T-cell (primary cell): ENCODE measurements at regions not wholly inside any gene's neighbourhood (a gene's known extent, or its start where the extent isn't known, plus 50 kb on each side); places are given as distances from the start of the nearest gene placed in this dataset.

ENCODE experiments used
- ATAC-seq, 4 experiments: fragments of 200-7000 bp in 3 of 4; fragments of 150-1000 bp in 1 of 4; cut with Tn5 transposase; replicated peaks in 1 of 4; 1 replicate in 3 of 4; 2 replicates in 1 of 4; pipeline ENCODE4 v1.10.0; 2021; ENCODE audit warnings: moderate library complexity in 3 of 4, mild to moderate bottlenecking in 2 of 4, moderate number of reproducible peaks in 1 of 4
- CTCF ChIA-PET, 2 donors: fragments of 300-600 bp; sonication (Branson Sonifier 250); formaldehyde crosslinking; loops; one replicate each; lab custom pipeline; 2022; ENCODE audit warnings: antibody characterized with exemption in 2 of 2; lab: Charles Lee
- POLR2A ChIA-PET, 2 donors: fragments of 300-600 bp; sonication (Branson Sonifier 250); formaldehyde crosslinking; loops; one replicate each; lab custom pipeline; 2022; ENCODE audit warnings: antibody characterized with exemption in 2 of 2; lab: Charles Lee
- DNase-seq, 35 experiments: peaks; one replicate each; pipeline versions ENCODE4 v3.0.0 to v3.0.0-alpha.2; 2013 to 2023
- H3K27ac ChIP-seq: one replicate; pipeline ENCODE4 v1.5.1; 2013; ENCODE audit warnings: low read length
- H3K27me3 ChIP-seq, 2 experiments: replicated peaks in 1 of 2; 1 replicate in 1 of 2; 2 replicates in 1 of 2; pipeline versions ENCODE4 v1.6.1 to v1.7.0; 2013; ENCODE audit warnings: low read length in 1 of 2, mixed read lengths in 1 of 2; ENCODE audit not compliant: control insufficient read depth in 2 of 2, insufficient read depth in 2 of 2; ENCODE audit errors: extremely low read depth in 1 of 2
- H3K36me3 ChIP-seq, 2 donors: 1 replicate in 1 of 2; 2 replicates in 1 of 2; pipeline versions ENCODE4 v1.6.1 to v1.7.0; 2013; ENCODE audit warnings: low read length in 1 of 2; ENCODE audit not compliant: control insufficient read depth in 2 of 2, insufficient read depth in 1 of 2; ENCODE audit errors: extremely low read depth in 1 of 2
- H3K4me1 ChIP-seq, 2 experiments: 1 replicate in 1 of 2; 2 replicates in 1 of 2; pipeline versions ENCODE4 v1.6.1 to v1.7.0; 2013; ENCODE audit warnings: low read length in 2 of 2, mixed read lengths in 1 of 2; ENCODE audit not compliant: insufficient read depth in 2 of 2, control insufficient read depth in 1 of 2; ENCODE audit errors: extremely low read depth in 1 of 2
- H3K4me3 ChIP-seq, 2 donors: 1 replicate in 1 of 2; 2 replicates in 1 of 2; pipeline versions ENCODE4 v1.5.1 to v1.7.0; 2013; ENCODE audit warnings: mild to moderate bottlenecking in 2 of 2, low read length in 1 of 2, moderate library complexity in 1 of 2; ENCODE audit not compliant: control insufficient read depth in 1 of 2; ENCODE audit errors: extremely low read depth in 1 of 2
- H3K9me3 ChIP-seq: 2 replicates; pipeline ENCODE4 v1.7.0; 2013
- H3K27ac Mint-ChIP-seq, 2 donors: one replicate each; pipeline ENCODE4 v1.8.0; 2020 to 2021; ENCODE audit warnings: mild to moderate bottlenecking in 2 of 2, mixed read lengths in 2 of 2
- H3K27me3 Mint-ChIP-seq, 2 donors: one replicate each; pipeline ENCODE4 v1.8.0; 2021 to 2022; ENCODE audit warnings: mixed read lengths in 2 of 2
- H3K36me3 Mint-ChIP-seq: one replicate; pipeline ENCODE4 v1.8.0; 2021; ENCODE audit warnings: mixed read lengths
- H3K4me1 Mint-ChIP-seq, 3 donors: one replicate each; pipeline ENCODE4 v1.8.0; 2020 to 2022; ENCODE audit warnings: mixed read lengths in 3 of 3, mild to moderate bottlenecking in 1 of 3
- H3K4me3 Mint-ChIP-seq, 3 donors: one replicate each; pipeline ENCODE4 v1.8.0; 2020 to 2022; ENCODE audit warnings: mild to moderate bottlenecking in 3 of 3, mixed read lengths in 3 of 3, moderate library complexity in 3 of 3
- H3K9me3 Mint-ChIP-seq, 3 donors: one replicate each; pipeline ENCODE4 v1.8.0; 2020 to 2022; ENCODE audit warnings: mixed read lengths in 3 of 3
- WGBS: methylation state at CpG from one replicate; pipeline ENCODE4 v1.1.5; 2013; ENCODE audit warnings: missing lambda C conversion rate; ENCODE audit not compliant: insufficient coverage; 5-methylcytosine and 5-hydroxymethylcytosine counted together

GRCh38 chr3:18500322-18500721 lies 75.2 kb upstream of the SATB1 start:
- H3K36me3 Mint-ChIP-seq, result peaks cover 32% of the 10 kb centered on the region
- peak overlapping the region in 1 of 2 donors; percentile 89 for H3K27ac Mint-ChIP-seq
- no peaks in the 10 kb centered on the region for H3K27me3 Mint-ChIP-seq
- Histone ChIP-seq H3K9me3 (no peaks in the 10 kb centered on the region), H3K27me3 (no peaks in the 10 kb centered on the region), H3K4me1 (peaks cover 0 to 33% of the 10 kb centered on the region in 2 experiments), H3K4me3 (no peak overlapping the region), H3K27ac (no peak overlapping the region), H3K36me3 (no peaks in the 10 kb centered on the region)
- no peaks in the 10 kb centered on the region for H3K9me3 Mint-ChIP-seq
- no CpG with 5 or more reads among the region's 2 CpGs for WGBS
- CTCF ChIA-PET, result no interaction called here
- no peak overlapping the region for H3K4me3 Mint-ChIP-seq
- no peak for DNase-seq
- H3K4me1 Mint-ChIP-seq, result peaks cover 44 to 50% (median 46%) of the 10 kb centered on the region in 3 donors
- no peak for ATAC-seq
- POLR2A ChIA-PET, result no interaction called here

DNA sequence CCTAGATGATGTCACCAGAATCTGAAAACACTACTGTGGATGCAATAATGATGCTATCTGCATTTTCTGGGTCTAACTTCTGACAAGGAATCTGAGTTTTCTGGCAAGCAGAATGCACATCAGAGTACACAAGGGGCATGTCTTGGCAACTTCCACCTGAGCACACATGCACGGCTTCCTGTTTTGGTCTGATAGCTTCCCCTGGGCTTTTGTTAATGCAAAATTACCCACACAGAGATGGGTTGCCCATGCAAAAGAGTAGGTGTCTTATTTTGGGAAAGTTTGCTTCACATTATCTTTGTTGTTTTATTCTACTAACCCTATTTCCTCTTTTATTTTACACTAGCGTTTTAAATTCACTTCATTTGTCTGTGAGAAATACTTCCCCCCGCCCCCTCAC lies 74.2 kb upstream of the SATB1 start:
- Histone ChIP-seq H3K27me3 (no peaks in the 10 kb centered on the region), H3K4me3 (no peak overlapping the region), H3K9me3 (no peaks in the 10 kb centered on the region), H3K27ac (peak overlapping the region; percentile 13), H3K36me3 (no peaks in the 10 kb centered on the region), H3K4me1 (peaks cover 0 to 33% of the 10 kb centered on the region in 2 experiments)
- H3K4me3 Mint-ChIP-seq, result peak overlapping the region; percentile 6 to 43 (median 21)
- peak overlapping the region; percentile 77 to 89 for H3K27ac Mint-ChIP-seq
- WGBS, result 0% methylated on average over 1 of the region's 3 CpGs
- peaks cover 44 to 49% (median 46%) of the 10 kb centered on the region in 3 donors for H3K4me1 Mint-ChIP-seq
- POLR2A ChIA-PET, result no interaction called here
- ATAC-seq, result peak; percentile 90 to 99 (median 98)
- H3K9me3 Mint-ChIP-seq, result no peaks in the 10 kb centered on the region
- DNase-seq, result peak in 31 of 35 experiments; percentile 3 to 60 (median 14)
- H3K27me3 Mint-ChIP-seq, result no peaks in the 10 kb centered on the region
- peaks cover 35% of the 10 kb centered on the region for H3K36me3 Mint-ChIP-seq
- CTCF ChIA-PET, result no interaction called here

- POLR2A ChIA-PET, result no interaction called here
- no peak overlapping the region for H3K27ac Mint-ChIP-seq
Observed at GRCh38 chr3:18494251-18494650, 69.1 kb upstream of the SATB1 start.

DNA sequence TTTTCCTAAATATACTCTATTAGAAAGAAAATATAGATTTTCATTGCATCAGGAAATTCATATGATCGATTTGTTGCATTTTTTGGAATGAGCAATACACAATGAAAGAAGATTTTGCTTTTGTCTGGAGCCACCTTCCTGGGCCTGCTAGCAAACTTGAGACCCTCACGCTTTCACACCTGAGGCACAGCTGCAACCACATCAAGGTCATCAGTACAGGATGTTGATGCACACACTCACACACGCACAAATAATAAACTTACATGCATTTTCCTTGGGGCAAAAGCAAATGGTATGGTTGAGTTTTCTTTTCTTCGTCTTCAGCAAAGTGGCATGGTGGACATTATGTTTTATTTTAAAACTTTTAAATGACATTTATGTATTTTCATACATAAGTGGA lies 64.8 kb upstream of the SATB1 start:
- peaks cover 7 to 20% of the 10 kb centered on the region in 2 experiments for H3K4me1 ChIP-seq
- Mint-ChIP-seq H3K9me3 (peaks cover 0 to 7% (median 0%) of the 10 kb centered on the region in 3 donors), H3K36me3 (peaks cover 21% of the 10 kb centered on the region), H3K27ac (peak overlapping the region; percentile 60 to 77), H3K4me3 (no peak overlapping the region), H3K4me1 (peaks cover 29 to 39% (median 38%) of the 10 kb centered on the region in 3 donors), H3K27me3 (no peaks in the 10 kb centered on the region)
- H3K4me3 ChIP-seq, result no peak overlapping the region
- peaks cover 6% of the 10 kb centered on the region for H3K9me3 ChIP-seq
- ChIA-PET POLR2A (interaction anchor here in 1 of 2 donors (0.6 kb wide), 1 partner anchor 1045 kb away, joined by 5 read pairs; no protein-coding TSS in a partner anchor), CTCF (no interaction called here)
- H3K36me3 ChIP-seq, result no peaks in the 10 kb centered on the region
- ATAC-seq (peak; percentile 40 to 87 (median 64)), DNase-seq (peak in 29 of 35 experiments; percentile 1 to 55 (median 8))
- no peaks in the 10 kb centered on the region for H3K27me3 ChIP-seq
- 29% methylated on average over 1 of the region's 4 CpGs for WGBS
- H3K27ac ChIP-seq, result no peak overlapping the region

More at GRCh38 chr3:18494251-18494650, 69.1 kb upstream of the SATB1 start:
- peaks cover 38 to 51% (median 48%) of the 10 kb centered on the region in 3 donors for H3K4me1 Mint-ChIP-seq
- no peaks in the 10 kb centered on the region for H3K9me3 Mint-ChIP-seq
- ATAC-seq (no peak), DNase-seq (no peak)
- no peak overlapping the region for H3K4me3 ChIP-seq
- H3K9me3 ChIP-seq, result no peaks in the 10 kb centered on the region
- peaks cover 27% of the 10 kb centered on the region for H3K36me3 Mint-ChIP-seq
- H3K4me1 ChIP-seq, result peaks cover 7 to 28% of the 10 kb centered on the region in 2 experiments
- no peak overlapping the region for H3K27ac ChIP-seq
- H3K36me3 ChIP-seq, result no peaks in the 10 kb centered on the region
- CTCF ChIA-PET, result no interaction called here
- H3K27me3 Mint-ChIP-seq, result no peaks in the 10 kb centered on the region
- no CpG with 5 or more reads among the region's 1 CpG for WGBS
- H3K4me3 Mint-ChIP-seq, result no peak overlapping the region
- no peaks in the 10 kb centered on the region for H3K27me3 ChIP-seq

GRCh38 chr3:18483226-18483625 lies 58.1 kb upstream of the SATB1 start:
- Histone ChIP-seq H3K27ac (no peak overlapping the region), H3K4me3 (no peak overlapping the region), H3K36me3 (no peaks in the 10 kb centered on the region), H3K27me3 (no peaks in the 10 kb centered on the region), H3K4me1 (peaks cover 0 to 15% of the 10 kb centered on the region in 2 experiments), H3K9me3 (peaks cover 18% of the 10 kb centered on the region)
- peaks cover 19% of the 10 kb centered on the region for H3K36me3 Mint-ChIP-seq
- ChIA-PET CTCF (no interaction called here), POLR2A (interaction anchor here in 1 of 2 donors (0.6 kb wide), 1 partner anchor 12 kb away, joined by 3 read pairs; no protein-coding TSS in a partner anchor)
- DNase-seq (no peak), ATAC-seq (no peak)
- no CpG with 5 or more reads among the region's 3 CpGs for WGBS
- peaks cover 0 to 7% (median 7%) of the 10 kb centered on the region in 3 donors for H3K9me3 Mint-ChIP-seq
- H3K4me1 Mint-ChIP-seq, result peaks cover 20 to 33% (median 28%) of the 10 kb centered on the region in 3 donors
- no peak overlapping the region for H3K4me3 Mint-ChIP-seq
- H3K27me3 Mint-ChIP-seq, result no peaks in the 10 kb centered on the region
- no peak overlapping the region for H3K27ac Mint-ChIP-seq

DNA sequence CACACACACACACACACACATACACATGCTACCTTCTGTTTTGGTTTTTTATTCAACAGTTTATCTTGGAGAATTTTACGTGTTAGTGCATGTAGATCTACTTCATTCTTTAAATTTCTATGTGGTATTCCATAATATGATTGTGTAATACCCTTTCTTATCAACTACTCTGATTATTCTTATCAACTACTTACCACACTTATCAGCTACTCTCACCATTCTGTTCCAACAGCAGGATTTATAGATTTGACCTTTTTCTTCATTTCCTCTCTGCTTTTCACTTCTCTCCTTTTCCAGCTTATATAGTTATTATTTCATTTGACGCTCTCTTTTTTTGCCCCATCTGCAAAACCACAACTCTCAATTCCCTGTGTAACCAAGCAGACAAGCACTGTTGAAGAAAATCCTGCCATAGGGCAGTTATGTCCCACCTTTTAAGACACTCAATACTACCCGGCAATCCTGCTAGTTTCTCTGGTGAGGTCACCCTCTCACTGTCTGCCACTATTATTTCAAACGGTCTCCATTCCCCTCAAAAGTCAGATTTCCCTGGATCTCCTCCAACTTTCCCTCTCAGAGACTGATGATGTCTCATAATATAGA lies 56.9 kb upstream of the SATB1 start:
- Mint-ChIP-seq H3K27me3 (no peaks in the 10 kb centered on the region), H3K9me3 (peaks cover 0 to 12% (median 7%) of the 10 kb centered on the region in 3 donors), H3K4me3 (no peak overlapping the region), H3K27ac (peak overlapping the region in 1 of 2 donors; percentile 17), H3K4me1 (peaks cover 20 to 33% (median 26%) of the 10 kb centered on the region in 3 donors), H3K36me3 (peaks cover 21% of the 10 kb centered on the region)
- Histone ChIP-seq H3K4me3 (no peak overlapping the region), H3K4me1 (peaks cover 0 to 15% of the 10 kb centered on the region in 2 experiments), H3K27me3 (no peaks in the 10 kb centered on the region), H3K9me3 (peaks cover 18% of the 10 kb centered on the region), H3K36me3 (no peaks in the 10 kb centered on the region), H3K27ac (no peak overlapping the region)
- POLR2A ChIA-PET, result interaction anchor here in 1 of 2 donors (0.6 kb wide), 1 partner anchor 19 kb away, joined by 3 read pairs; no protein-coding TSS in a partner anchor
- CTCF ChIA-PET, result interaction anchor here (0.6 to 0.7 kb wide), 3 partner anchors 76 to 257 kb away, joined by 3 to 5 read pairs (median 3); no protein-coding TSS in a partner anchor
- ATAC-seq (no peak), DNase-seq (no peak)
- 100% methylated on average over 1 of the region's 4 CpGs for WGBS
